Fibroblast of villous mesenchyme (primary cell): ENCODE measurements at regions not wholly inside any gene's neighbourhood (a gene's known extent, or its start where the extent isn't known, plus 50 kb on each side); places are given as distances from the start of the nearest gene placed in this dataset.
"Not testable (repeated sequence)": the region's sequence is repeated elsewhere in the genome, so short reads cannot be mapped to it uniquely, and the experiment has no call there.

Experiments used
- DNase-seq: peaks from one replicate; pipeline ENCODE4 v3.0.0-alpha.2; 2010; ENCODE audit warnings: low read depth
- H3K4me3 ChIP-seq: 2 replicates; pipeline ENCODE4 v1.5.1; 2011; ENCODE audit warnings: low read depth, mild to moderate bottlenecking, low read length
- TF ChIP-seq, protein P1 (sequence below): IDR thresholded peaks from 2 replicates; pipeline ENCODE4 v1.5.1; 2012; ENCODE audit warnings: low read depth, mild to moderate bottlenecking, low read length; ENCODE audit not compliant: insufficient read depth

DNA sequence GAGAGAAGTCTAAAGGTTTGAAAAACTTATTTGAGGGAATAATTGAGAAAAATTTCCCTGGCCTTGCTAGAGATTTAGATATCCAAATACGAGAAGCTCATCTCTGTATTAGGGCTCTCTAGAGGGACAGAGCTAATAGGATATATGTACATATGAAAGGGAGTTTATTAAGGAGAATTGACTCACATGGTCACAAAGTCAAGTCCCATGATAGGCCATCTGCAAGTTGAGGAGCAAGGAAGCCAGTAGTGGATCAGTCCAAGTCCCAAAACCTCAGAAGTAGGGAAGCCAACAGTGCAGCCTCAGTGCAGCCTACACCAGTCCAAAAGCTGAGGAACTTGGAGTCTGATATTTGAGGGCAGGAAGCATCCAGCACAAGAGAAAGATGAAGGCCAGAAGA lies 126.7 kb downstream of the PJA2 start:
- not testable (repeated sequence) for DNase-seq, H3K4me3 ChIP-seq

DNA sequence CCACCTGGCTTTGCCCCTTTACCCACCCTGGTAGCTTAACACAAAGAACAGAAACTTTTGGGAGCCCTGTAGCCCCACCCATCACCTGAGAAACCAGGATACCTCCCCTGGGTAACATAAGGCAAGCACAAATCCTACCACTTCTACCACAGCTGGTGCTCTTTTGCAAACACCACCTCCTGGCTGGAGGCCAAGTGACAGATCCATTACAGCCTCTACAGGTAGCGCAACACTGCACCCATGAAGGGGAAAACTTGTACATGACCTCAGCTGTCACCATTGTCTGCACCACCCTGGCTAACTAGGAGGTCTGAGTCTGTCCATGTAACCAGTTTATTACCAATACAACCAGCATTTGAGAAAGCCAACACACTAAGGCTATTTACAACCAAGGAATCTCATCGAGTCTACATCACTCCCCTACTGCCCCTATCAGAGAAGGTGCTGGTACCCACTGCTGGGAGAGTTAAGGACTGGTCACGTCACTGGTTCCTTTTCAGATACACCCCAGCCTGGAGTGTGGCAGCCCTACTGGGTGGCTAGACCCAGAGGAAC lies 128.6 kb downstream of the PJA2 start:
- no peak overlapping the region for H3K4me3 ChIP-seq
- TF ChIP-seq, protein P1, sequence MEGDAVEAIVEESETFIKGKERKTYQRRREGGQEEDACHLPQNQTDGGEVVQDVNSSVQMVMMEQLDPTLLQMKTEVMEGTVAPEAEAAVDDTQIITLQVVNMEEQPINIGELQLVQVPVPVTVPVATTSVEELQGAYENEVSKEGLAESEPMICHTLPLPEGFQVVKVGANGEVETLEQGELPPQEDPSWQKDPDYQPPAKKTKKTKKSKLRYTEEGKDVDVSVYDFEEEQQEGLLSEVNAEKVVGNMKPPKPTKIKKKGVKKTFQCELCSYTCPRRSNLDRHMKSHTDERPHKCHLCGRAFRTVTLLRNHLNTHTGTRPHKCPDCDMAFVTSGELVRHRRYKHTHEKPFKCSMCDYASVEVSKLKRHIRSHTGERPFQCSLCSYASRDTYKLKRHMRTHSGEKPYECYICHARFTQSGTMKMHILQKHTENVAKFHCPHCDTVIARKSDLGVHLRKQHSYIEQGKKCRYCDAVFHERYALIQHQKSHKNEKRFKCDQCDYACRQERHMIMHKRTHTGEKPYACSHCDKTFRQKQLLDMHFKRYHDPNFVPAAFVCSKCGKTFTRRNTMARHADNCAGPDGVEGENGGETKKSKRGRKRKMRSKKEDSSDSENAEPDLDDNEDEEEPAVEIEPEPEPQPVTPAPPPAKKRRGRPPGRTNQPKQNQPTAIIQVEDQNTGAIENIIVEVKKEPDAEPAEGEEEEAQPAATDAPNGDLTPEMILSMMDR: no peak
- no peak for DNase-seq

DNA sequence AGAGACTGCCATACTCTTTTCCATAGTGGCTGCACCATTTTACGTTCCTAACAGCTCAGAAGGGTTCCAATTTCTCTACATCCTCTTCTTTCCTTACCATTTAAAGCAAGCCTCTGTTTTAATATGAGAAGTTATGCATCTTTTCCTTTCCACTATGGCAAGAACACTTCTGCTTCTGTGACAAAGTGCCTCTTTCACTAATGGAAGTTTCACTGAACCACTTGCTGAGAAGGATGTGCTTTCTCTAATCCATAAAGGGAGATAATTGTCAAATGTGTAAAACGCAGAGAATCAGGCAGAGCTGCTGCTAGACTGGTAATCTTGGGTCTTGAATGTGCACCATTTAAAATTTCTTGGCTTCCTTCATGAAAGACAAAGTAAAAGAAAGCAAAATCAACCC lies 131.6 kb downstream of the PJA2 start:
- TF ChIP-seq, protein P1: no peak
- no peak for DNase-seq
- H3K4me3 ChIP-seq: no peak overlapping the region

DNA sequence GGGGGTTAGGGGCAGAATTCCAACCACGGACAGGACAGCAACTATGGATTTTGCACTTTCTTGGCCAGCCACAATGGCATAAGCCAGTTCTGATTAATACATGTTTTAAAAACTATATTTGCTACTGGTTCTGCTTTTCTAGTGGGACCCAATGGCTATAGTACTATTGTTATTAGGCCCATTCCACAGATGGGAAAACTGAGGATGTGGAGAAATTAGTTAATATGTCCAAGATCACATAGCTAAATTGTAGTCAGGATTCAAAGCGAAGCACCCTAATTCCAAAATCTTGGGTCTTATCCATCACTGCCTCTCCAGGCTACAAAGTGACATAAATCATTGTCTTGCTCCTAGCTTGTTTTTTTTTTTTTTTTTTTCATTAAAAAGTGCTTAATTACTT lies 133.9 kb downstream of the PJA2 start:
- TF ChIP-seq, protein P1: no peak
- no peak for DNase-seq
- no peak overlapping the region for H3K4me3 ChIP-seq

DNA sequence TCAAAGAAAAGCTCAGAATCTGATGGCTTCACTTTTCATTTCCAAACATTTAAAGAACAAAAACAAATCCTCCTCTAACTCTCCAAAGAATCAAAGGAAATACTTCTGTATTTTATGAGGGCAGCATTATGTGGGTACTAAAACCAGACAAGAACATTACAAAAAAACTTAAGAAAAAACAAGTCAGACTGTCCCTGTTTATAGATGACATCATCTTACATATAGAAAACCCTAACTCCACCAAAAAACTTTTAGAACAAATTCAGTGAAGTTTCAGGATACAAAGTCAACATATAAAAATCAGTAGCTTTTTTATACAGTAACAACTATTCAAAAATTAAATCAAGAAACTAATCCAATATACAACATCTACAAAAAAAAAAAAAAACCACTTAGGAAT lies 136.2 kb downstream of the PJA2 start:
- TF ChIP-seq, protein P1: no peak
- no peak for DNase-seq
- H3K4me3 ChIP-seq: no peak overlapping the region

DNA sequence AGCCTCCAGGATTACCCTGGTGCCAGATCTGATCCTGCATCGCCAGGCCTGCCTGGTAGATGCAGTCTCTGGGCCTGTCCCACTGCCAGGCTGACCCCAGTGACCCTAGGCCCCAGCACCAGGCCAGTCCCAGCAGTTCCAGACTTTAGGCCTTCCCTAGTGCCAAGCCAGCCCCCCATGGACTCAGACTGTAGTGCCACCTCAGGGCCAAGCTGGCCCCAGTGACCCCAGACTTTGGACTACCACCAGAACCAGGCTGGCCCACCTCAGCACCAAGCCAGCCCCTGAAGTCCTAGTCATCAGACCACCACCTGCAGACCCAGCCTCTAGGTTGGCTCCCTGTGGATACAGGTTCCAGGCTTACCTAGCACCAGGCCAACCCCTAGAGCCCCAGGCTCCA lies 142.5 kb downstream of the PJA2 start:
- no peak for DNase-seq
- TF ChIP-seq, protein P1: no peak
- H3K4me3 ChIP-seq: no peak overlapping the region

DNA sequence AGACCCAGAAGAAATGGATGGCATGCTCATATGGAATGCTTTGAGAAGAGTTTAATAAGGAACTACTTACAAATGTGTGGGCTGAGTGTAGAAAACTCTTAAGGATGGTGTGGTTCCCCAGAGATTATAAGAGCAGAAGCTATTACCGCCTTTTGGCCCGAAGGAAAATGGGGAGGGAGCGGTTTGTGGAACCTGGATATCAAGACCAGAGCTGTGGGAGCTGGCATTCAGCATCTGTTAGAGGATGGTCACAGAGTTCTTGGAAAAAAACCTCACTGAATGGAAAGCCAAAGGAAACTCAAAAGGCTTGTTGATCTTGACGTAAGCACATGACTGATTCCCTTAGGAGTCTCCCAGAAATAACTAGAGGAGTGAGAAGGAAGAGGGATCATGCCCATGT lies 151.0 kb downstream of the PJA2 start:
- DNase-seq: no peak
- TF ChIP-seq, protein P1: no peak
- no peak overlapping the region for H3K4me3 ChIP-seq
